ENCODE measurements at regions not wholly inside any gene's neighbourhood (a gene's known extent, or its start where the extent isn't known, plus 50 kb on each side); places are given as distances from the start of the nearest gene placed in this dataset.

DNA sequence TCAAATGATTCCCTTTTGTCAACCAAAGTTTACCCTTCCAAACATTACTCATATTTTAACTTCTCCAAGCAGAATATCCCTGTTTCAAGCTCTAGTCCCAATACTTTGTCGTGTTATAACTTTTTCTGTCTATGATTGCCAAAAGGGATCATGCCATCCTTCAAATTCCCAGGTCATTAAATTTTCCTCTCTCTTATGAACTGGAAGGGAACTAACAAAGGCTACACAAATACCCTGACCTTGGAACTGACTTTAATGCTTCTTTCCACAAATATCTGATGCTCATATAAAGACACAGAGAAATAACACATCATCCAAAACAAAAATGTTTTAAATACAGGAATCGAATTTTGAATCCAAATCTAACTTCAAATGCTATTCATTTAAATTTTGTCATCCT, 1352.7 kb downstream of the CDH11 start:
- no peak for TF ChIP-seq CTCF (IDR thresholded peaks at IDR 0.05 in 2 of 3, conservative IDR thresholded peaks at IDR 0.05 in 1 of 3; ENCODE audit: control insufficient read depth in 2 of 3, extremely low read depth in 1 of 3, insufficient read depth in 1 of 3, low read depth in 3 of 3, low read length in 3 of 3)
- TF ChIP-seq TARDBP (IDR thresholded peaks at IDR 0.05; ENCODE audit: borderline replicate concordance): no peak
- no peak for TF ChIP-seq CHD2 (IDR thresholded peaks at IDR 0.05; ENCODE audit: borderline replicate concordance, low read depth, low read length)
- TF ChIP-seq EZH2 (IDR thresholded peaks at IDR 0.05; ENCODE audit: borderline replicate concordance, control insufficient read depth, low read depth, low read length): no peak
- TF ChIP-seq POLR2A (IDR thresholded peaks at IDR 0.05; ENCODE audit: low read depth, low read length): no peak
- no peak for TF ChIP-seq MEF2A (IDR thresholded peaks at IDR 0.05; ENCODE audit: insufficient read depth, low read depth, low read length)
- no peak for TF ChIP-seq SRF (IDR thresholded peaks at IDR 0.05; ENCODE audit: low read depth in 2 of 2, low read length in 2 of 2)
- TF ChIP-seq SREBF1 (IDR thresholded peaks at IDR 0.05; ENCODE audit: low read length): no peak
- no peak for TF ChIP-seq RAD21 (IDR thresholded peaks at IDR 0.05; ENCODE audit: insufficient read depth, low read depth, low read length)
- TF ChIP-seq CEBPB (IDR thresholded peaks at IDR 0.05; ENCODE audit: borderline replicate concordance in 1 of 2, low read depth in 2 of 2, low read length in 2 of 2): no peak
- TF ChIP-seq SREBF2 (IDR thresholded peaks at IDR 0.05; ENCODE audit: low read length): no peak
- TF ChIP-seq, protein P1, sequence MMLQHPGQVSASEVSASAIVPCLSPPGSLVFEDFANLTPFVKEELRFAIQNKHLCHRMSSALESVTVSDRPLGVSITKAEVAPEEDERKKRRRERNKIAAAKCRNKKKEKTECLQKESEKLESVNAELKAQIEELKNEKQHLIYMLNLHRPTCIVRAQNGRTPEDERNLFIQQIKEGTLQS (IDR thresholded peaks at IDR 0.05; ENCODE audit: borderline replicate concordance, extremely low read depth, low read depth, low read length): no peak
- no peak for TF ChIP-seq SIN3A (IDR thresholded peaks at IDR 0.05; ENCODE audit: low read depth, low read length)
